Fibroblast of villous mesenchyme (primary cell): ENCODE measurements at regions not wholly inside any gene's neighbourhood (a gene's known extent, or its start where the extent isn't known, plus 50 kb on each side); places are given as distances from the start of the nearest gene placed in this dataset.

Source experiments
- DNase-seq: peaks from one replicate; pipeline ENCODE4 v3.0.0-alpha.2; 2010; ENCODE audit warnings: low read depth
- H3K4me3 ChIP-seq: 2 replicates; pipeline ENCODE4 v1.5.1; 2011; ENCODE audit warnings: low read depth, mild to moderate bottlenecking, low read length
- CTCF ChIP-seq: IDR thresholded peaks from 2 replicates; pipeline ENCODE4 v1.5.1; 2012; ENCODE audit warnings: low read depth, mild to moderate bottlenecking, low read length; ENCODE audit not compliant: insufficient read depth

- no peak overlapping the region for H3K4me3 ChIP-seq
- TF ChIP-seq CTCF = no peak
Observed at GRCh38 chr3:140761076-140761639, 83.3 kb downstream of the TRIM42 start.

GRCh38 chr3:140762746-140763145 is 84.9 kb downstream of the TRIM42 start:
- TF ChIP-seq CTCF = no peak
- DNase-seq = no peak
- no peak overlapping the region for H3K4me3 ChIP-seq

More at GRCh38 chr3:140761076-140761639, 83.3 kb downstream of the TRIM42 start:
- no peak for DNase-seq

- H3K4me3 ChIP-seq = no peak overlapping the region
- no peak for DNase-seq
- no peak for TF ChIP-seq CTCF
Observed at GRCh38 chr3:140763532-140763931, 85.7 kb downstream of the TRIM42 start.

GRCh38 chr3:140765246-140765645 is 87.4 kb downstream of the TRIM42 start:
- TF ChIP-seq CTCF = no peak
- no peak overlapping the region for H3K4me3 ChIP-seq
- no peak for DNase-seq

- no peak overlapping the region for H3K4me3 ChIP-seq
- TF ChIP-seq CTCF = no peak
- no peak for DNase-seq
Observed at GRCh38 chr3:140766465-140766864, 88.6 kb downstream of the TRIM42 start.

- no peak for DNase-seq
- TF ChIP-seq CTCF = no peak
- no peak overlapping the region for H3K4me3 ChIP-seq
Observed at GRCh38 chr3:140767566-140767965, 89.7 kb downstream of the TRIM42 start.

GRCh38 chr3:140768941-140769340 is 91.1 kb downstream of the TRIM42 start:
- no peak for TF ChIP-seq CTCF
- no peak overlapping the region for H3K4me3 ChIP-seq
- DNase-seq = no peak
